GM12864 (cell line): ENCODE measurements at regions not wholly inside any gene's neighbourhood (a gene's known extent, or its start where the extent isn't known, plus 50 kb on each side); places are given as distances from the start of the nearest gene placed in this dataset.

Experiments used
- DNase-seq: peaks from one replicate; pipeline ENCODE4 v3.0.0-alpha.2; 2011; ENCODE audit warnings: low read depth
- H3K4me3 ChIP-seq: 2 replicates; pipeline ENCODE4 v1.5.1; 2011; ENCODE audit warnings: mild to moderate bottlenecking, low read depth, low read length, control low read depth
- TF ChIP-seq, protein P1 (sequence below): IDR thresholded peaks from 2 replicates; pipeline ENCODE4 v1.5.1; 2011; ENCODE audit warnings: low read depth, mild to moderate bottlenecking, moderate library complexity, low read length, control low read depth, inconsistent platforms; ENCODE audit errors: missing control alignments

DNA sequence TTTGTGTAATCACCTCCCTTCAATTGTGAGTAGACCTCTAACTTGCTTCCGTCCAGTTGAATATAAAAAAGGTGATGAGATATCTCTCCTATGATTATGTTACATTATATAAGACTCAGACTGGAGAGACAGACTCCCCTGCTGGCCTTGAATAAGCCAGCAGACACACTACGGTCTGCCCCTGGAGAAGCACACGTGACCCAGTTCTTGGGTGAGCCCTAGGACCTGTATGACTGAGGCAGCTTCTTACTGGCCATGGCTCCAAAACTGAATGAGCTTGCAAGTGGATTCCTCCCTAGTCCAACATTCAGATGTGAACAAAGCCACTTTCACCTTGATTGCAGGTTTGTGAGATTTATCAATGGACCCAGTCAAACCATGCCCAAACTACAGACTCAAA is 427.9 kb upstream of the DCN start:
- TF ChIP-seq, protein P1, sequence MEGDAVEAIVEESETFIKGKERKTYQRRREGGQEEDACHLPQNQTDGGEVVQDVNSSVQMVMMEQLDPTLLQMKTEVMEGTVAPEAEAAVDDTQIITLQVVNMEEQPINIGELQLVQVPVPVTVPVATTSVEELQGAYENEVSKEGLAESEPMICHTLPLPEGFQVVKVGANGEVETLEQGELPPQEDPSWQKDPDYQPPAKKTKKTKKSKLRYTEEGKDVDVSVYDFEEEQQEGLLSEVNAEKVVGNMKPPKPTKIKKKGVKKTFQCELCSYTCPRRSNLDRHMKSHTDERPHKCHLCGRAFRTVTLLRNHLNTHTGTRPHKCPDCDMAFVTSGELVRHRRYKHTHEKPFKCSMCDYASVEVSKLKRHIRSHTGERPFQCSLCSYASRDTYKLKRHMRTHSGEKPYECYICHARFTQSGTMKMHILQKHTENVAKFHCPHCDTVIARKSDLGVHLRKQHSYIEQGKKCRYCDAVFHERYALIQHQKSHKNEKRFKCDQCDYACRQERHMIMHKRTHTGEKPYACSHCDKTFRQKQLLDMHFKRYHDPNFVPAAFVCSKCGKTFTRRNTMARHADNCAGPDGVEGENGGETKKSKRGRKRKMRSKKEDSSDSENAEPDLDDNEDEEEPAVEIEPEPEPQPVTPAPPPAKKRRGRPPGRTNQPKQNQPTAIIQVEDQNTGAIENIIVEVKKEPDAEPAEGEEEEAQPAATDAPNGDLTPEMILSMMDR: no peak
- H3K4me3 ChIP-seq: no peak overlapping the region
- DNase-seq: no peak

DNA sequence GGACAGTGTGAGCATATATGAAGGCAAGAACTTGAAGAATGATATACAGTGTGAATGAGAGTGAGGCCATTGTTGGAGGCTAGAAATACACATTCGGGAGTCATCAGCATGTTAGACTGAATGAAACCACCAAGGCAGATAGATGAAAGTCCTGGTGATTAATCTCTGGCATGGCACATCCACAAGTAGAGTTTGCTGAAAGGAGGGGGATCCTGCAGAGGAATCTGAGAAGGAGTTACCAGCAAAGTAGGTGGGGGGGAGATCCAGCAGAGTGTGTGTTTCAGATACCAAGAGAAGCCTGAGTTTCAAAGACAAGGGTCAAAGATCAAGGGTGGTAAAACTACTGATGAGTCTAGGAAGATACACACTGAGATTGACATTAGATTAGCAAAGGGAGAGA is 426.7 kb upstream of the DCN start:
- no peak overlapping the region for H3K4me3 ChIP-seq
- TF ChIP-seq, protein P1: no peak
- no peak for DNase-seq

DNA sequence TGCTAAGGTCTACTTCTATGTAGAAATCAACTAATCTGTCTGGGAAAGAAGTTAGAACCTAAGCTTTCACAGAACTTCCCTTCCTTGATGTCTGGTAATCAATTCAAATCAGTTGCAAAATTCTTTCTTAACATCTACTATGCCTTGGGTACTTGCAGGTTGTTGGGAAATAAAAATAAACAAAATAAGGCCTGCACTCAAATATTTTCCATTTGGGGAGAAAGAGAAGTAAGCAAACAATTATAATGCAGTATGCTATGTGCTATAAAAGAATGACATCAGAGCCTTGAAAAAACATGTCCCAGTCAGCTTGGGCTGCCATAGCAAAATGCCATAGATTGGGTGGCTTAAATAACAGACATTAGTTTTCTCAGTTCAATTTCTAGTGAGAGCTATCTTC is 425.9 kb upstream of the DCN start:
- TF ChIP-seq, protein P1: no peak
- DNase-seq: no peak

DNA sequence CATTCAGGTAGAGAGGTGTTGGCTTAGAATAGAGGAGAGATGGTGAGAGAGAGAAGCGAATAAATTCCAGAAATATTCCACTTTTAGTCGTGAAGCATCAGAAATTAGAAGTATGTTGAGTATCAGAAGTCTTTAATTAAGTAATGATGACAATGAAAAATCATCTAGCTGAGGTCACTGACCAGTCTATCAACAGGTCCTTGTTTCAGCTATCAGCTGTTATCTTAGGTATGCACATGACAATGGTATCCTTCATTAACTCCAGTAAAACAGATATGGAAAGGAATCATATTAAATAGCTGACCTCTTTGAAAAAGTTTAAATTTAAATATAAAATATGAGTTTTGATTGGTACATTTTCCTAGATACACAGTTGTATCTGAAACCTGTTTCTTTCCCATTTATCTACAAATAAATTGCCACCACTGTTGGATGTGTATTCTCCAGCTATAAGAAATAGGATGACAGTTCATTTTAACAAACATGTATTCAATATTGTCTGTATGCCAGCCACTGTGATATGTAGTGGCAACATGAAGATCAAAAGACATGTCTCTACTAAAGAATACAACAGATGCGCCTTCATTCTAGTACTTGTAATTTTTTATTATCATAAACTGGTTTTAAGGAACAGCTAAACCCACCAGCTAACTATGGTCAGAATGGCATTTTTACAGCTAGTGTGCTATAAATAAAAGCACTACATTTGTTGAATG is 424.2 kb upstream of the DCN start:
- DNase-seq: no peak
- TF ChIP-seq, protein P1: no peak
- no peak overlapping the region for H3K4me3 ChIP-seq

More for the DNA sequence above, 425.9 kb upstream of the DCN start:
- no peak overlapping the region for H3K4me3 ChIP-seq

- no peak overlapping the region for H3K4me3 ChIP-seq
- DNase-seq: no peak
- TF ChIP-seq, protein P1: no peak
These were observed 422.3 kb upstream of the DCN start for GRCh38 chr12:91604897-91605296.

- no peak overlapping the region for H3K4me3 ChIP-seq
- TF ChIP-seq, protein P1: no peak
- no peak for DNase-seq
These were observed 420.4 kb upstream of the DCN start for GRCh38 chr12:91603060-91603459.

- DNase-seq: no peak
- TF ChIP-seq, protein P1: no peak
- H3K4me3 ChIP-seq: no peak overlapping the region
These were observed 418.4 kb upstream of the DCN start for GRCh38 chr12:91601054-91601453.
